ENCODE measurements at regions not wholly inside any gene's neighbourhood (a gene's known extent, or its start where the extent isn't known, plus 50 kb on each side); places are given as distances from the start of the nearest gene placed in this dataset.

DNA sequence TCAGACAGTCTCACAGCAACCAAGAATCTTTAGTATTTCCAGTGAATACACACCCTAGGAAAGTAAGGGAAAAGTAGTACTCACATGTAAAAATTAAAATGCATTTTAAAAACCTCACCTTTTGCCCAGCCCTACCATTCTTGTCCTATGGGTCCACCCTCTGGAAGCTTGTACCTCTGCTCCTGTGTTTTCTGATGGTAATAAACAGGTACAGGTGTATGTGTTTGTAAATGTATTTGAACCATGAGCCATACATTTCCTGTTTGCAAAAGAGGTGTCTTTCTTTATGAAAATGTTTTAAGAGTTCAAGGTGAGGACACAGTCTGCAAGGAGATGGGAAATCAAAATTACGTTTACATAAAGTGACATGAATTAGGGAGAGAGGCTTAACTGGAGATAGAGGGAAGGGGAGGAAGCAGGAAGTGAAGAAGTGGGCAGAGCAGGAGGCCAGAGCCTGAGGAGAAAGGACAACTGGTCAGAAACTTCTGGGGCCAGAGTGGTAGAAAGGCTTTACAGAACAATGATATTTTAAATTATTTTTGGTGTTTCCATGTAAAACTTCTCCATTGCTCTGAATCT lies 52.0 kb upstream of the IVNS1ABP start:
- no peak for TF ChIP-seq POLR2AphosphoS5 (IDR thresholded peaks at IDR 0.05; ENCODE audit: low read depth)
- no peak for TF ChIP-seq CTCF (IDR thresholded peaks at IDR 0.05; ENCODE audit: insufficient read depth, low read length)
- no peak for TF ChIP-seq GABPA (IDR thresholded peaks at IDR 0.05; ENCODE audit: low read depth)
- no peak for TF ChIP-seq REST (IDR thresholded peaks at IDR 0.05; ENCODE audit: insufficient replicate concordance, low read depth)
- TF ChIP-seq SPI1 (IDR thresholded peaks at IDR 0.05; ENCODE audit: borderline replicate concordance, low read depth): no peak
- no peak overlapping the region for H3K27ac ChIP-seq (replicated peaks)

GRCh38 chr1:185368313-185368855 lies 51.3 kb upstream of the IVNS1ABP start:
- DNase-seq (ENCODE audit: low read depth in 1 of 2, low spot score in 1 of 2): no peak
- Histone ChIP-seq H3K27ac (replicated peaks) (no peak overlapping the region), H3K27me3 (ENCODE audit: insufficient read depth, poor library complexity, severe bottlenecking) (no peaks in the 10 kb centered on the region), H3K4me3 (replicated peaks; ENCODE audit: insufficient read depth, low read length) (no peak overlapping the region)
- TF ChIP-seq REST (IDR thresholded peaks at IDR 0.05; ENCODE audit: insufficient replicate concordance, low read depth) (no peak), GABPA (IDR thresholded peaks at IDR 0.05; ENCODE audit: low read depth) (no peak), SPI1 (IDR thresholded peaks at IDR 0.05; ENCODE audit: borderline replicate concordance, low read depth) (no peak), CTCF (IDR thresholded peaks at IDR 0.05; ENCODE audit: insufficient read depth, low read length) (no peak), POLR2AphosphoS5 (IDR thresholded peaks at IDR 0.05; ENCODE audit: low read depth) (no peak)

More for the DNA sequence above, 52.0 kb upstream of the IVNS1ABP start:
- no peak overlapping the region for H3K4me3 ChIP-seq (replicated peaks; ENCODE audit: insufficient read depth, low read length)
- no peak for DNase-seq (ENCODE audit: low read depth in 1 of 2, low spot score in 1 of 2)
- H3K27me3 ChIP-seq (ENCODE audit: insufficient read depth, poor library complexity, severe bottlenecking): no peaks in the 10 kb centered on the region

- TF ChIP-seq POLR2AphosphoS5 (IDR thresholded peaks at IDR 0.05; ENCODE audit: low read depth) (no peak), GABPA (IDR thresholded peaks at IDR 0.05; ENCODE audit: low read depth) (no peak), CTCF (IDR thresholded peaks at IDR 0.05; ENCODE audit: insufficient read depth, low read length) (no peak), REST (IDR thresholded peaks at IDR 0.05; ENCODE audit: insufficient replicate concordance, low read depth) (no peak), SPI1 (IDR thresholded peaks at IDR 0.05; ENCODE audit: borderline replicate concordance, low read depth) (no peak)
- Histone ChIP-seq H3K27ac (replicated peaks) (no peak overlapping the region), H3K4me3 (replicated peaks; ENCODE audit: insufficient read depth, low read length) (no peak overlapping the region), H3K27me3 (ENCODE audit: insufficient read depth, poor library complexity, severe bottlenecking) (no peaks in the 10 kb centered on the region)
- no peak for DNase-seq (ENCODE audit: low read depth in 1 of 2, low spot score in 1 of 2)
Observed at GRCh38 chr1:185367218-185367617, 50.2 kb upstream of the IVNS1ABP start.

Measured in HL-60 (cell line).